K562 (cell line): ENCODE measurements at regions not wholly inside any gene's neighbourhood (a gene's known extent, or its start where the extent isn't known, plus 50 kb on each side); places are given as distances from the start of the nearest gene placed in this dataset.

Source experiments
- CTCF ChIP-seq, 3 experiments: IDR thresholded peaks in 2 of 3; conservative IDR thresholded peaks in 1 of 3; 2 replicates each; pipeline ENCODE4 v1.5.1; 2011 to 2012; ENCODE audit warnings: low read length in 3 of 3, mild to moderate bottlenecking in 3 of 3, control low read depth in 2 of 3, improper control_type of control experiment in 1 of 3, inconsistent platforms in 1 of 3, low read depth in 1 of 3, mixed read lengths in 1 of 3, moderate library complexity in 1 of 3; ENCODE audit not compliant: insufficient read depth in 2 of 3
- EZH2 ChIP-seq: IDR thresholded peaks from 2 replicates; pipeline ENCODE4 v1.6.1; 2012; ENCODE audit warnings: low read depth, mild to moderate bottlenecking, inconsistent platforms, low read length, borderline replicate concordance
- HBP1 ChIP-seq: fragments of 450-650 bp; formaldehyde crosslinking; IDR thresholded peaks from 2 replicates; pipeline ENCODE4 v1.4.0; 2022; ENCODE audit warnings: missing genetic modification characterization
- NR2C1 ChIP-seq, 2 experiments: fragments of 450-650 bp; IDR thresholded peaks; 2 replicates each; pipeline ENCODE4 v1.6.1; 2017; ENCODE audit warnings: mild to moderate bottlenecking in 2 of 2, antibody characterized with exemption in 1 of 2, inconsistent platforms in 1 of 2, missing compliant biosample characterization in 1 of 2, missing genetic modification characterization in 1 of 2
- POLR2A ChIP-seq: fragments of 450-650 bp; conservative IDR thresholded peaks from 2 replicates; pipeline ENCODE4 v1.6.1; 2016
- ZNF175 ChIP-seq: fragments of 200-800 bp; sonication (Bioruptor generic); IDR thresholded peaks from 2 replicates; pipeline ENCODE4 v1.6.1; 2016; ENCODE audit warnings: low read depth, mild to moderate bottlenecking, missing genetic modification characterization, missing compliant biosample characterization
- TF ChIP-seq, protein P1 (sequence below): sonication (generic); formaldehyde crosslinking; IDR thresholded peaks from 2 replicates; pipeline ENCODE4 v1.8.1; 2022; ENCODE audit warnings: missing genetic modification reagents
- TF ChIP-seq, protein P2 (sequence below), 2 experiments: fragments of 200-800 bp in 1 of 2; sonication (Bioruptor generic) in 1 of 2; sonication (generic) in 1 of 2; formaldehyde crosslinking in 1 of 2; IDR thresholded peaks in 1 of 2; conservative IDR thresholded peaks in 1 of 2; 2 replicates each; pipeline versions ENCODE4 v1.5.0 to v1.6.1; 2016 to 2020; ENCODE audit warnings: missing compliant biosample characterization in 1 of 2, missing genetic modification characterization in 1 of 2, missing genetic modification reagents in 1 of 2

DNA sequence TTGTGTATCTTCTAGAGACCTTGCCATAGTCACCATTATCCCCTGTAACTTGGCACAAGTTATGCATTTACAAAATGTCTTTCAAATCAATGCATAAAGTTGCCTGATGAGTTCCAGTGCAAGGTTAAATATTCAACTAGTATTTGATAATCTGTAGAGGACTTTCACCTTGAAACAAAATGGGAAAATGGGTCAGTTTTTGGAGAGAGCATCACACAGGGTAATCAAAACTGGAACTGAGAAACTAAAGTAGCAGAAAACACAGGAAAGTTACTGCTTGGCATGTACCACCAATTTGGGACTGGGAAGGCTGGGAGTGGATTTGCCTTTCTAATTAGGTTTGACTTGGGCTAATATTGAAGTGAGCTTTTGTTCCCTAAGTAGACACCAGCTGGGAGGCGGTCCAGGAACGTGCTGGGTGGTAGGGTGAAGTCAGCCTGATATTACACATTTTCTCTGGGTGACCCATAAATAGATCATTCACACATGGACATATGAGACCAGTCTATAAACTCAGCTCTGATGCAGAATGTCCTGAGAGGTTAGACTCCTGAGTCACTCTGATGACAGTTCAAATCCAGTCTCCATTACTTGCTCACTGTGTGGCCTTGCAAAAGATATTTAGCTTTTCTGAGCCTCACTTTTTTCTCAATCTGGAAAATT, 152.3 kb downstream of the PCTP start:
- no peak for TF ChIP-seq HBP1 (CRISPR knock-in tag)
- no peak for TF ChIP-seq CTCF (IDR thresholded peaks at IDR 0.05 in 2 of 3, conservative IDR thresholded peaks at IDR 0.05 in 1 of 3; ENCODE audit: insufficient read depth in 2 of 3, low read depth in 1 of 3, low read length in 3 of 3)
- TF ChIP-seq, protein P1, sequence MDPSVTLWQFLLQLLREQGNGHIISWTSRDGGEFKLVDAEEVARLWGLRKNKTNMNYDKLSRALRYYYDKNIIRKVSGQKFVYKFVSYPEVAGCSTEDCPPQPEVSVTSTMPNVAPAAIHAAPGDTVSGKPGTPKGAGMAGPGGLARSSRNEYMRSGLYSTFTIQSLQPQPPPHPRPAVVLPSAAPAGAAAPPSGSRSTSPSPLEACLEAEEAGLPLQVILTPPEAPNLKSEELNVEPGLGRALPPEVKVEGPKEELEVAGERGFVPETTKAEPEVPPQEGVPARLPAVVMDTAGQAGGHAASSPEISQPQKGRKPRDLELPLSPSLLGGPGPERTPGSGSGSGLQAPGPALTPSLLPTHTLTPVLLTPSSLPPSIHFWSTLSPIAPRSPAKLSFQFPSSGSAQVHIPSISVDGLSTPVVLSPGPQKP (CRISPR knock-in tag), result no peak
- no peak for TF ChIP-seq EZH2
- TF ChIP-seq NR2C1 (IDR thresholded peaks at IDR 0.05), result no peak
- no peak for TF ChIP-seq NR2C1 (tag; IDR thresholded peaks at IDR 0.05)
- TF ChIP-seq, protein P2, sequence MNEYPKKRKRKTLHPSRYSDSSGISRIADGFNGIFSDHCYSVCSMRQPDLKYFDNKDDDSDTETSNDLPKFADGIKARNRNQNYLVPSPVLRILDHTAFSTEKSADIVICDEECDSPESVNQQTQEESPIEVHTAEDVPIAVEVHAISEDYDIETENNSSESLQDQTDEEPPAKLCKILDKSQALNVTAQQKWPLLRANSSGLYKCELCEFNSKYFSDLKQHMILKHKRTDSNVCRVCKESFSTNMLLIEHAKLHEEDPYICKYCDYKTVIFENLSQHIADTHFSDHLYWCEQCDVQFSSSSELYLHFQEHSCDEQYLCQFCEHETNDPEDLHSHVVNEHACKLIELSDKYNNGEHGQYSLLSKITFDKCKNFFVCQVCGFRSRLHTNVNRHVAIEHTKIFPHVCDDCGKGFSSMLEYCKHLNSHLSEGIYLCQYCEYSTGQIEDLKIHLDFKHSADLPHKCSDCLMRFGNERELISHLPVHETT (CRISPR knock-in tag; conservative IDR thresholded peaks at IDR 0.05 in 1 of 2, IDR thresholded peaks at IDR 0.05 in 1 of 2), result no peak
- TF ChIP-seq ZNF175 (CRISPR knock-in tag), result no peak
- no peak for TF ChIP-seq POLR2A
